H9 (cell line): ENCODE measurements at regions not wholly inside any gene's neighbourhood (a gene's known extent, or its start where the extent isn't known, plus 50 kb on each side); places are given as distances from the start of the nearest gene placed in this dataset.

Experiments used
- DNase-seq: peaks from one replicate; pipeline ENCODE4 v3.0.0-alpha.2; 2017
- H2AFZ ChIP-seq: one replicate; pipeline ENCODE4 v1.6.1; 2013; ENCODE audit warnings: mild to moderate bottlenecking, low read length, control low read depth, moderate library complexity
- H2AK5ac ChIP-seq: 2 replicates; pipeline ENCODE4 v1.6.1; 2013; ENCODE audit warnings: low read length, control low read depth, mixed read lengths; ENCODE audit not compliant: insufficient read length
- H2BK120ac ChIP-seq: one replicate; pipeline ENCODE4 v1.6.1; 2013; ENCODE audit warnings: low read depth, mild to moderate bottlenecking, low read length, control low read depth, inconsistent platforms; ENCODE audit not compliant: poor library complexity, severe bottlenecking
- H2BK12ac ChIP-seq: 2 replicates; pipeline ENCODE4 v1.6.1; 2013; ENCODE audit warnings: low read length, control low read depth, mixed read lengths, low read depth; ENCODE audit not compliant: insufficient read length
- H2BK15ac ChIP-seq: 2 replicates; pipeline ENCODE4 v1.6.1; 2013; ENCODE audit warnings: low read depth, low read length, control low read depth
- H2BK20ac ChIP-seq: one replicate; pipeline ENCODE4 v1.6.1; 2013; ENCODE audit warnings: low read depth, mild to moderate bottlenecking, low read length, control low read depth, inconsistent platforms; ENCODE audit not compliant: poor library complexity, severe bottlenecking
- H2BK5ac ChIP-seq: 2 replicates; pipeline ENCODE4 v1.6.1; 2013; ENCODE audit warnings: low read length, control low read depth, mixed read lengths; ENCODE audit not compliant: insufficient read length
- H3K14ac ChIP-seq: 2 replicates; pipeline ENCODE4 v1.6.1; 2013; ENCODE audit warnings: low read length, control low read depth; ENCODE audit not compliant: insufficient read depth
- H3K18ac ChIP-seq: 2 replicates; pipeline ENCODE4 v1.6.1; 2013; ENCODE audit warnings: low read depth, mild to moderate bottlenecking, mixed read lengths, low read length, control low read depth; ENCODE audit not compliant: insufficient read length
- H3K23ac ChIP-seq: 2 replicates; pipeline ENCODE4 v1.6.1; 2013; ENCODE audit warnings: low read length, control low read depth, mixed read lengths, low read depth; ENCODE audit not compliant: insufficient read length
- H3K23me2 ChIP-seq: 2 replicates; pipeline ENCODE4 v1.6.1; 2013; ENCODE audit warnings: low read depth, mild to moderate bottlenecking, mixed read lengths, low read length, control low read depth; ENCODE audit not compliant: insufficient read length, poor library complexity, severe bottlenecking
- H3K27ac ChIP-seq: 2 replicates; pipeline ENCODE4 v1.5.1; 2013; ENCODE audit warnings: low read length, control low read depth, mixed read lengths, low read depth; ENCODE audit not compliant: insufficient read length
- H3K27me3 ChIP-seq: 2 replicates; pipeline ENCODE4 v1.6.1; 2013; ENCODE audit warnings: low read length, control low read depth, inconsistent platforms; ENCODE audit not compliant: insufficient read depth
- H3K4ac ChIP-seq: 2 replicates; pipeline ENCODE4 v1.6.1; 2013; ENCODE audit warnings: low read depth, mild to moderate bottlenecking, control low read depth, inconsistent platforms, low read length, moderate library complexity
- H3K4me1 ChIP-seq: 2 replicates; pipeline ENCODE4 v1.6.1; 2013; ENCODE audit warnings: low read length, control low read depth, inconsistent platforms; ENCODE audit not compliant: insufficient read depth
- H3K4me2 ChIP-seq: 2 replicates; pipeline ENCODE4 v1.6.1; 2013; ENCODE audit warnings: low read length, control low read depth, mixed read lengths; ENCODE audit not compliant: insufficient read length, insufficient read depth
- H3K56ac ChIP-seq: 2 replicates; pipeline ENCODE4 v1.6.1; 2013; ENCODE audit warnings: low read depth, mild to moderate bottlenecking, mixed read lengths, low read length, control low read depth; ENCODE audit not compliant: insufficient read length
- H3K79me1 ChIP-seq: 2 replicates; pipeline ENCODE4 v1.6.1; 2013; ENCODE audit warnings: low read depth, mild to moderate bottlenecking, moderate library complexity, low read length, control low read depth, inconsistent platforms; ENCODE audit not compliant: insufficient read depth, poor library complexity, severe bottlenecking
- H3K79me2 ChIP-seq: 2 replicates; pipeline ENCODE4 v1.6.1; 2013; ENCODE audit warnings: low read length, control low read depth, inconsistent platforms; ENCODE audit not compliant: insufficient read depth
- H3K9ac ChIP-seq: 2 replicates; pipeline ENCODE4 v1.6.1; 2013; ENCODE audit warnings: low read length, control low read depth, mixed read lengths; ENCODE audit not compliant: insufficient read length; ENCODE audit errors: extremely low read depth
- H3K9me3 ChIP-seq: one replicate; pipeline ENCODE4 v1.6.1; 2013; ENCODE audit warnings: low read depth, low read length, inconsistent platforms; ENCODE audit not compliant: control insufficient read depth
- H3T11ph ChIP-seq: one replicate; pipeline ENCODE4 v1.6.1; 2013; ENCODE audit warnings: mild to moderate bottlenecking, low read length, control low read depth, inconsistent platforms
- H4K20me1 ChIP-seq: one replicate; pipeline ENCODE4 v1.6.1; 2013; ENCODE audit not compliant: control insufficient read depth, insufficient read length, insufficient read depth
- H4K5ac ChIP-seq: 2 replicates; pipeline ENCODE4 v1.6.1; 2013; ENCODE audit warnings: low read depth, mild to moderate bottlenecking, mixed read lengths, low read length, control low read depth; ENCODE audit not compliant: insufficient read length
- H4K8ac ChIP-seq: replicated peaks from 2 replicates; pipeline ENCODE4 v1.6.1; 2013; ENCODE audit warnings: low read length, control low read depth, mixed read lengths, low read depth; ENCODE audit not compliant: insufficient read length
- H4K91ac ChIP-seq: 2 replicates; pipeline ENCODE4 v1.6.1; 2013; ENCODE audit warnings: low read depth, mild to moderate bottlenecking, moderate library complexity, mixed read lengths, low read length, control low read depth; ENCODE audit not compliant: insufficient read length
- H3K27ac Mint-ChIP-seq, 3 experiments: 2 replicates in 2 of 3; 3 replicates in 1 of 3; pipeline ENCODE4 v1.8.0; 2020 to 2021; ENCODE audit warnings: mixed read lengths in 3 of 3, mild to moderate bottlenecking in 1 of 3, moderate library complexity in 1 of 3
- H3K27me3 Mint-ChIP-seq: 2 replicates; pipeline ENCODE4 v1.8.0; 2021; ENCODE audit warnings: low read depth, mild to moderate bottlenecking, moderate library complexity, mixed read lengths
- H3K36me3 Mint-ChIP-seq, 3 experiments: 2 replicates in 2 of 3; 3 replicates in 1 of 3; pipeline ENCODE4 v1.8.0; 2020 to 2021; ENCODE audit warnings: low read depth in 3 of 3, mixed read lengths in 3 of 3; ENCODE audit not compliant: insufficient read depth in 1 of 3
- H3K4me1 Mint-ChIP-seq, 2 experiments: 2 replicates each; pipeline ENCODE4 v1.8.0; 2020; ENCODE audit warnings: mixed read lengths in 2 of 2
- H3K4me3 Mint-ChIP-seq, 2 experiments: 2 replicates in 1 of 2; 3 replicates in 1 of 2; pipeline ENCODE4 v1.8.0; 2020 to 2021; ENCODE audit warnings: mild to moderate bottlenecking in 2 of 2, mixed read lengths in 2 of 2, moderate library complexity in 1 of 2
- H3K9me3 Mint-ChIP-seq, 2 experiments: 2 replicates in 1 of 2; 3 replicates in 1 of 2; pipeline ENCODE4 v1.8.0; 2020; ENCODE audit warnings: mild to moderate bottlenecking in 2 of 2, mixed read lengths in 2 of 2, moderate library complexity in 1 of 2
- WGBS: extraction: QIAGEN DNeasy Blood & Tissue Kit; methylation state at CpG from one replicate; pipeline ENCODE4 v1.1.7; 2013; ENCODE audit warnings: missing lambda C conversion rate, low lambda C conversion rate, mixed read lengths; ENCODE audit not compliant: insufficient read length; ENCODE audit errors: extremely low coverage; 5-methylcytosine and 5-hydroxymethylcytosine counted together
- TF ChIP-seq, protein P1 (sequence below): fragments of 200-600 bp; sonication (generic); conservative IDR thresholded peaks from 3 replicates; pipeline ENCODE4 v1.8.0; 2021; ENCODE audit warnings: antibody characterized with exemption, mild to moderate bottlenecking

DNA sequence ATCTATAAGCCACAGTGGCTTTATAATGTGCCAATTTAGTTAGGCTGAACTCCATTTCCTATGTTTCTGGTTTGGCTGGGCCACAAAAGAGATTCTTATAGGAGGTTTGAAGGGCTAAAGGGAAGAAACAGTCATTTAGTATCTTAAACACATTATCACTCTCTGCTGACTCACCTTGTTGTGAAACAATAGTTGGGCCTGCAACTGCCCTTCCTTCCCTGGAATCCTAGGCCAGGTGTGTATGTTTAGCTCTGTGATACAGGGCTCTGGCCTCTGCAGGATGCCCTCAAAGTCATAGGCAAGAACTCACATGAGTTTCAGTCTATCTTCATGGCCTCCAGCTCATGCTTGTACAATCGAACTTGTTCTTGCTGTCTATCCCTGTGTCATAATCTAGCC lies 400.0 kb upstream of the CELF4 start:
- H4K20me1 ChIP-seq: no peaks in the 10 kb centered on the region
- no peak overlapping the region for H2BK15ac ChIP-seq
- H3K4me2 ChIP-seq: no peak overlapping the region
- H3K9me3 ChIP-seq: no peaks in the 10 kb centered on the region
- no peak overlapping the region for H3K27ac ChIP-seq
- no peak overlapping the region for H3T11ph ChIP-seq
- no peak overlapping the region for H3K56ac ChIP-seq
- peaks cover 2% of the 10 kb centered on the region for H3K23me2 ChIP-seq
- H3K18ac ChIP-seq: no peak overlapping the region
- no peak overlapping the region for H2AFZ ChIP-seq
- no peak overlapping the region for H2BK5ac ChIP-seq
- no peak overlapping the region for H2BK120ac ChIP-seq
- no peaks in the 10 kb centered on the region for H3K79me1 ChIP-seq
- no peak for DNase-seq
- Mint-ChIP-seq H3K9me3 (peaks cover 5 to 8% of the 10 kb centered on the region in 2 experiments; a peak in 4 of 5 replicates), H3K27me3 (no peaks in the 10 kb centered on the region; the same call in 1 of the 2 replicates), H3K4me1 (no peaks in the 10 kb centered on the region), H3K4me3 (no peak overlapping the region), H3K27ac (peak overlapping the region in 1 of 3 experiments; percentile 73; a peak in 1 of 7 replicates), H3K36me3 (peaks cover 2 to 6% (median 2%) of the 10 kb centered on the region in 3 experiments; a peak in 4 of 7 replicates)
- H3K4me1 ChIP-seq: 0 out of 2 replicates have a peak, but pooled peaks cover 4% of the 10 kb centered on the region
- no CpG with 5 or more reads among the region's 1 CpG for WGBS
- no peak overlapping the region for H4K8ac ChIP-seq
- peaks cover 2% of the 10 kb centered on the region; the same call in 1 of the 2 replicates for H3K27me3 ChIP-seq
- no peak overlapping the region for H2AK5ac ChIP-seq
- no peak overlapping the region for H4K91ac ChIP-seq
- no peak overlapping the region for H3K9ac ChIP-seq
- TF ChIP-seq, protein P1, sequence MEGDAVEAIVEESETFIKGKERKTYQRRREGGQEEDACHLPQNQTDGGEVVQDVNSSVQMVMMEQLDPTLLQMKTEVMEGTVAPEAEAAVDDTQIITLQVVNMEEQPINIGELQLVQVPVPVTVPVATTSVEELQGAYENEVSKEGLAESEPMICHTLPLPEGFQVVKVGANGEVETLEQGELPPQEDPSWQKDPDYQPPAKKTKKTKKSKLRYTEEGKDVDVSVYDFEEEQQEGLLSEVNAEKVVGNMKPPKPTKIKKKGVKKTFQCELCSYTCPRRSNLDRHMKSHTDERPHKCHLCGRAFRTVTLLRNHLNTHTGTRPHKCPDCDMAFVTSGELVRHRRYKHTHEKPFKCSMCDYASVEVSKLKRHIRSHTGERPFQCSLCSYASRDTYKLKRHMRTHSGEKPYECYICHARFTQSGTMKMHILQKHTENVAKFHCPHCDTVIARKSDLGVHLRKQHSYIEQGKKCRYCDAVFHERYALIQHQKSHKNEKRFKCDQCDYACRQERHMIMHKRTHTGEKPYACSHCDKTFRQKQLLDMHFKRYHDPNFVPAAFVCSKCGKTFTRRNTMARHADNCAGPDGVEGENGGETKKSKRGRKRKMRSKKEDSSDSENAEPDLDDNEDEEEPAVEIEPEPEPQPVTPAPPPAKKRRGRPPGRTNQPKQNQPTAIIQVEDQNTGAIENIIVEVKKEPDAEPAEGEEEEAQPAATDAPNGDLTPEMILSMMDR: no peak
- no peaks in the 10 kb centered on the region for H3K79me2 ChIP-seq
- no peak overlapping the region for H3K23ac ChIP-seq
- H3K4ac ChIP-seq: no peak overlapping the region
- no peak overlapping the region for H3K14ac ChIP-seq
- H4K5ac ChIP-seq: no peak overlapping the region
- H2BK12ac ChIP-seq: no peak overlapping the region
- H2BK20ac ChIP-seq: no peak overlapping the region
